Endothelial cell (in vitro differentiated cells): ENCODE measurements at regions not wholly inside any gene's neighbourhood (a gene's known extent, or its start where the extent isn't known, plus 50 kb on each side); places are given as distances from the start of the nearest gene placed in this dataset.

Experiments used
- DNase-seq: peaks from one replicate; pipeline ENCODE4 v3.0.0; 2021; ENCODE audit warnings: low spot score
- H3K27ac Mint-ChIP-seq: one replicate; pipeline ENCODE4 v1.8.0; 2021; ENCODE audit warnings: mixed read lengths, inconsistent platforms; ENCODE audit not compliant: unreplicated experiment
- H3K27me3 Mint-ChIP-seq: one replicate; pipeline ENCODE4 v1.8.0; 2021; ENCODE audit warnings: mild to moderate bottlenecking, moderate library complexity, mixed read lengths, inconsistent platforms; ENCODE audit not compliant: unreplicated experiment
- H3K36me3 Mint-ChIP-seq: one replicate; pipeline ENCODE4 v1.8.0; 2021; ENCODE audit warnings: mild to moderate bottlenecking, low read depth, mixed read lengths, inconsistent platforms; ENCODE audit not compliant: unreplicated experiment
- H3K4me1 Mint-ChIP-seq: one replicate; pipeline ENCODE4 v1.8.0; 2021; ENCODE audit warnings: mild to moderate bottlenecking, mixed read lengths, inconsistent platforms; ENCODE audit not compliant: unreplicated experiment
- H3K4me3 Mint-ChIP-seq: one replicate; pipeline ENCODE4 v1.8.0; 2021; ENCODE audit warnings: mild to moderate bottlenecking, mixed read lengths, inconsistent platforms; ENCODE audit not compliant: unreplicated experiment
- H3K9me3 Mint-ChIP-seq: one replicate; pipeline ENCODE4 v1.8.0; 2021; ENCODE audit warnings: mixed read lengths, inconsistent platforms; ENCODE audit not compliant: unreplicated experiment
- TF ChIP-seq, protein P1 (sequence below): fragments of 200-600 bp; sonication (generic); IDR thresholded peaks from one replicate; pipeline ENCODE4 v1.5.0; 2021; ENCODE audit warnings: antibody characterized with exemption; ENCODE audit not compliant: unreplicated experiment

DNA sequence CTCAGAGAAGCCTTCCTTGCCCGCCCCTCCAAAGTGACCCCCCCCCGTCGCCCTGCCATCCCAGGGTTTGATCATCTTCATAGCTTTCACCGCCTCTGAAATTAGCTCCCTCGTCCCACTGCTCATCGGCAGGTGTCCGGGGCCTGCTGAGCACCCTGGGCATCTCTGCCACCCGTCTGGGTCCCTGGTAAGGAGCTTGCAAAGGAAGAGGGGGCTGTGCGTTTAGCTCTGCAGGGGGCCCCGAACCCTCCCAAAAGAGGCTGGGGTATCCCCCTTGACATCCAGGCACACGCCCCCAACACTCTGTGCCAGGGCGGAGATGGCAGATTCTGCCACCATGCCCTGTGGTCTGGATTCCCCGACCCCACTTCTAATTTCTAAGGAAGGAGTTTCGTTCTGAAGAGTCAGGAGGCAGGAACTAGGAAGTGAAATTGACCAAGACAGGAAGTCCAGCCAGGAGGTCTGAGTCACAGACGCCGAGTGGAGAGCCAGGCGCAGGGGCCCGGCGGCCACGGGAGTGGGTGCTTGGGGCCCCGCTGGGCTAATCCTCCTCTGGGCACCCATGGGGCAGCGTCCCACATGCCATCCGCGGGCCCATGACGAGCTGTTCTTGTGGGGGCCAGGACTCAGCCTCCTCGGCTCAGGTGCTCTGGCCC, 95.7 kb downstream of the RFLNA start:
- H3K9me3 Mint-ChIP-seq: no peaks in the 10 kb centered on the region
- H3K4me3 Mint-ChIP-seq: no peak overlapping the region
- peaks cover 18% of the 10 kb centered on the region for H3K4me1 Mint-ChIP-seq
- TF ChIP-seq, protein P1, sequence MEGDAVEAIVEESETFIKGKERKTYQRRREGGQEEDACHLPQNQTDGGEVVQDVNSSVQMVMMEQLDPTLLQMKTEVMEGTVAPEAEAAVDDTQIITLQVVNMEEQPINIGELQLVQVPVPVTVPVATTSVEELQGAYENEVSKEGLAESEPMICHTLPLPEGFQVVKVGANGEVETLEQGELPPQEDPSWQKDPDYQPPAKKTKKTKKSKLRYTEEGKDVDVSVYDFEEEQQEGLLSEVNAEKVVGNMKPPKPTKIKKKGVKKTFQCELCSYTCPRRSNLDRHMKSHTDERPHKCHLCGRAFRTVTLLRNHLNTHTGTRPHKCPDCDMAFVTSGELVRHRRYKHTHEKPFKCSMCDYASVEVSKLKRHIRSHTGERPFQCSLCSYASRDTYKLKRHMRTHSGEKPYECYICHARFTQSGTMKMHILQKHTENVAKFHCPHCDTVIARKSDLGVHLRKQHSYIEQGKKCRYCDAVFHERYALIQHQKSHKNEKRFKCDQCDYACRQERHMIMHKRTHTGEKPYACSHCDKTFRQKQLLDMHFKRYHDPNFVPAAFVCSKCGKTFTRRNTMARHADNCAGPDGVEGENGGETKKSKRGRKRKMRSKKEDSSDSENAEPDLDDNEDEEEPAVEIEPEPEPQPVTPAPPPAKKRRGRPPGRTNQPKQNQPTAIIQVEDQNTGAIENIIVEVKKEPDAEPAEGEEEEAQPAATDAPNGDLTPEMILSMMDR: no peak
- peak overlapping the region; percentile 72 for H3K27ac Mint-ChIP-seq
- no peak for DNase-seq
- H3K27me3 Mint-ChIP-seq: peaks cover 18% of the 10 kb centered on the region
- H3K36me3 Mint-ChIP-seq: peaks cover 4% of the 10 kb centered on the region

DNA sequence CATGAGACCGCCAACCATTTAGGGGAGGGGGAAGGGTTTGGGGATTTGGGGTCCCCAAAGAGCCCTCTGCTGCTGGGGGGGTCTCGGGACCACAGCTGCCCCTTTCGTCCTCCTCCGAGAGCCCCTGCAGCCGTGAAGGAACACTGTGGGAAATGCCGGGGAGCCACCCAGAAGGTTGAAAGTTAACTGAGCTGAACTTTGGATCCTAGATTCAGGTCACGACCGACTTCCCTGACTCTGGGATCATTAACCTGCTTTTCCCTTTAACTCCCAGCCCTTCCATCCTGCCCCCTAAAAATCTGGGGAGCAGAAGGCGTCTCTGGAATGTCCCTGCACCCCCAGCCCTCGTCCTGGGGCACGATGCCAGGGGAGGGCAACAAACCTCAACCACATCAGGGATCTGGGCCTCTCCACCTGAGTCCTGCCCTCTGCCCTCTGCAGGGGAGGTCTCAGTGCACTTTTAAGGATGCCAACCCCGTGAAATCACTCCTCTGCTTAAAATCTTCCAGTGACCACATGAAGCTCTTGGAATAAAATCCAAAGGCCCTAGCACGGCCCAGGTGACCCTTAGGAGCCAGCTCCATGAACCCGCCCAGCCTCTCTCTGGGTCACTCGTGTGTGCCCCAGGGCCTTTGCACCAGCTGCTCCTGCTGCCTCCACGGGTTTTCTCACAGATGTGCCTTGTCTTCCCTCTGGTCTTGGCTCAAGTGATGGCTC, 95.0 kb downstream of the RFLNA start:
- H3K36me3 Mint-ChIP-seq: peaks cover 4% of the 10 kb centered on the region
- peak overlapping the region; percentile 72 for H3K27ac Mint-ChIP-seq
- no peak for DNase-seq
- no peaks in the 10 kb centered on the region for H3K9me3 Mint-ChIP-seq
- TF ChIP-seq, protein P1: no peak
- peaks cover 16% of the 10 kb centered on the region for H3K27me3 Mint-ChIP-seq
- no peak overlapping the region for H3K4me3 Mint-ChIP-seq
- peaks cover 18% of the 10 kb centered on the region for H3K4me1 Mint-ChIP-seq

DNA sequence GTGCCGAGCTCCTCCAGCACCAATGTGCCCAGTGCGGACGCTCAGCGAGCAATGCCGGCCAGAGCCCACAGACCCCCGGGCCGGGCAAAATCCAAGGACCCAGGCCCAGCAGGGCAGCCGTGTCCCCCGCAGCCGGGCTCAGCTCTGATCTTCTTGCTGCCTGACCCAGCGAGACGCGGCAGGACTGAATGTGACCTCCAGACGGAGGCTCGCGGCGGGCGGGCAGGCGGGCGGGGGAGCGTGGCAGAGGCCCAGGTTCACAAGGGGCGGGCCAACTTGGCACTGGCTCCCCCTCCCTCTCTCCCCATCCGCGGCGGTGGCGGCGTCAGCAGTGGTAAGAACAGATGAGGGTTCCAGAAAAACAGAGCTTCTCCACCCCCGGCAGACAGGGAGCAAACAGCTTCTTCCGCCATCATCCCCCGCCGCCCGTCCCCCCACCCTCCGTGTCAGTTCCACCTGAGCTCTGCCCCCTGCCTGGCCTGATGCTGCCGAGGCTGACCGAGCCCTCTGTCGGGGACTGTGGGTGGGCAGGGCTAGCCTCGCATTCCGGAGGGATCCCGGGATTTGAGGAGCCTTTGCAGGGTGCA, 94.3 kb downstream of the RFLNA start:
- no peaks in the 10 kb centered on the region for H3K9me3 Mint-ChIP-seq
- peaks cover 4% of the 10 kb centered on the region for H3K36me3 Mint-ChIP-seq
- peak; percentile 49 for DNase-seq
- peaks cover 18% of the 10 kb centered on the region for H3K4me1 Mint-ChIP-seq
- TF ChIP-seq, protein P1: no peak
- H3K27ac Mint-ChIP-seq: no peak overlapping the region
- H3K27me3 Mint-ChIP-seq: peaks cover 18% of the 10 kb centered on the region
- H3K4me3 Mint-ChIP-seq: no peak overlapping the region

DNA sequence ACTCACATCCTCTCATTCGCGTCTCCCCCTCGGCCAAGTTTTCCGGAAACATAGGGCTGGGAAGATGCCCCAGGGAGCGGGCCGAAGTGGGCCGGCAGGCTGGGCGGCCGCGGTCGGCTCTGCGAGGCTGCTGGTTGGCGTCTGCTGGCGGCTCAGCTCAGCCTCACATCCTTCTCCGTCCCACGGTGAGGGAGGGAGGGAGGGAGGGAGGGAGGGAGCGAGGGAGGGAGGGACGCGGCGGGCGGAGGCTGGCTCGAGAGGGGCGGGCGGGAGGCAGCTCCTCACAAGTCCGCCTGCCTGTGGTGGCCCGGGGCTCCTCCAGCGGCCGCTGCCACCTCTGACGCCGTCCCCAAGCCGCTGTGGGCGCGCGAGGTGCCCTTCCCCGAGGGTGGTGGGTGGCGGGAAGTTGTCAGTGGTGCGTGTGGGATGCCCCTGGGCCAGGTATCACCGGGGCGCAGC, 93.8 kb downstream of the RFLNA start:
- H3K9me3 Mint-ChIP-seq: no peaks in the 10 kb centered on the region
- H3K4me1 Mint-ChIP-seq: peaks cover 18% of the 10 kb centered on the region
- peaks cover 18% of the 10 kb centered on the region for H3K27me3 Mint-ChIP-seq
- H3K27ac Mint-ChIP-seq: no peak overlapping the region
- peak; percentile 61 for DNase-seq
- no peak overlapping the region for H3K4me3 Mint-ChIP-seq
- TF ChIP-seq, protein P1: no peak
- H3K36me3 Mint-ChIP-seq: peaks cover 4% of the 10 kb centered on the region
